Adipocyte (in vitro differentiated cells): ENCODE measurements at regions not wholly inside any gene's neighbourhood (a gene's known extent, or its start where the extent isn't known, plus 50 kb on each side); places are given as distances from the start of the nearest gene placed in this dataset.
"Not testable (repeated sequence)": the region's sequence is repeated elsewhere in the genome, so short reads cannot be mapped to it uniquely, and the experiment has no call there.

Experiments used
- DNase-seq: peaks from one replicate; pipeline ENCODE4 v3.0.0-alpha.2; 2015; ENCODE audit warnings: low read depth
- H3K27me3 ChIP-seq: replicated peaks from 2 replicates; pipeline ENCODE4 v1.7.0; 2013; ENCODE audit warnings: mild to moderate bottlenecking, low read length, moderate library complexity; ENCODE audit not compliant: control insufficient read depth, insufficient read depth
- H3K36me3 ChIP-seq: 2 replicates; pipeline ENCODE4 v1.7.0; 2013; ENCODE audit warnings: low read length, mild to moderate bottlenecking, moderate library complexity; ENCODE audit not compliant: control insufficient read depth, insufficient read depth, severe bottlenecking
- H3K4me1 ChIP-seq: 2 replicates; pipeline ENCODE4 v1.7.0; 2013; ENCODE audit warnings: mild to moderate bottlenecking, low read length, moderate library complexity; ENCODE audit not compliant: control insufficient read depth, insufficient read depth
- H3K4me3 ChIP-seq: 2 replicates; pipeline ENCODE4 v1.7.0; 2013; ENCODE audit warnings: mild to moderate bottlenecking, low read length, moderate library complexity
- H3K9ac ChIP-seq: 2 replicates; pipeline ENCODE4 v1.7.0; 2013; ENCODE audit warnings: mild to moderate bottlenecking, low read length, moderate library complexity
- H3K9me3 ChIP-seq: 2 replicates; pipeline ENCODE4 v1.7.0; 2013; ENCODE audit warnings: mild to moderate bottlenecking, low read length, moderate library complexity; ENCODE audit not compliant: control insufficient read depth

GRCh38 chr20:54792688-54793087, 317.3 kb downstream of the DOK5 start:
- Histone ChIP-seq H3K9ac (peak overlapping the region; percentile 53), H3K9me3 (no peaks in the 10 kb centered on the region), H3K27me3 (no peaks in the 10 kb centered on the region), H3K4me1 (peaks cover 15% of the 10 kb centered on the region), H3K36me3 (no peaks in the 10 kb centered on the region), H3K4me3 (peak overlapping the region; percentile 29)
- no peak for DNase-seq

GRCh38 chr20:54788260-54788659, 312.9 kb downstream of the DOK5 start:
- not testable (repeated sequence) for H3K27me3 ChIP-seq, H3K36me3 ChIP-seq
- H3K4me1 ChIP-seq, result peaks cover 10% of the 10 kb centered on the region

GRCh38 chr20:54782758-54783157, 307.4 kb downstream of the DOK5 start:
- not testable (repeated sequence) for H3K36me3 ChIP-seq, H3K4me3 ChIP-seq, H3K9me3 ChIP-seq, H3K27me3 ChIP-seq, H3K4me1 ChIP-seq, H3K9ac ChIP-seq, DNase-seq

More at GRCh38 chr20:54788260-54788659, 312.9 kb downstream of the DOK5 start:
- not testable (repeated sequence) for H3K9ac ChIP-seq, DNase-seq, H3K9me3 ChIP-seq, H3K4me3 ChIP-seq

- H3K4me3 ChIP-seq, result no peak overlapping the region
- no peaks in the 10 kb centered on the region for H3K4me1 ChIP-seq
- H3K9me3 ChIP-seq, result no peaks in the 10 kb centered on the region
- DNase-seq, result no peak
- no peak overlapping the region for H3K9ac ChIP-seq
- H3K36me3 ChIP-seq, result no peaks in the 10 kb centered on the region
- H3K27me3 ChIP-seq, result no peaks in the 10 kb centered on the region
Observed at GRCh38 chr20:54774426-54774825, 299.0 kb downstream of the DOK5 start.

DNA sequence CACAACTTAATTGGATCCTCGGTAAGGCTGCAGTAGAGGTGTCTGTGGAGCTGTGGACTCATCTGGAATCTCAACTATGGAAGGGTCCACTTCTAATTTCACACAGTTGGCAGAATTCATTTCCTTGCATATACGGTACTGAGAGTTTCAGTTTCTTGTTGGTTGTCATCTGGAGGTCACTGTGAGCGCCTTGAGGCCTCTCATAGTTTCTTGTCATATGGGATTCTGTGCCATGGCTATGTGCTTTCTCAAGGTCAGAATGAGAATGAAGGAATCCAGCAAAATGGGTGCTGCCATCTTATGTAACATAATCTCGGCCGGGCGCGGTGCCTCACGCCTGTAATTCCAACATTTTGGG, 298.2 kb downstream of the DOK5 start:
- Histone ChIP-seq H3K27me3 (no peaks in the 10 kb centered on the region), H3K9me3 (no peaks in the 10 kb centered on the region), H3K9ac (no peak overlapping the region), H3K36me3 (no peaks in the 10 kb centered on the region), H3K4me3 (no peak overlapping the region), H3K4me1 (no peaks in the 10 kb centered on the region)
- no peak for DNase-seq

DNA sequence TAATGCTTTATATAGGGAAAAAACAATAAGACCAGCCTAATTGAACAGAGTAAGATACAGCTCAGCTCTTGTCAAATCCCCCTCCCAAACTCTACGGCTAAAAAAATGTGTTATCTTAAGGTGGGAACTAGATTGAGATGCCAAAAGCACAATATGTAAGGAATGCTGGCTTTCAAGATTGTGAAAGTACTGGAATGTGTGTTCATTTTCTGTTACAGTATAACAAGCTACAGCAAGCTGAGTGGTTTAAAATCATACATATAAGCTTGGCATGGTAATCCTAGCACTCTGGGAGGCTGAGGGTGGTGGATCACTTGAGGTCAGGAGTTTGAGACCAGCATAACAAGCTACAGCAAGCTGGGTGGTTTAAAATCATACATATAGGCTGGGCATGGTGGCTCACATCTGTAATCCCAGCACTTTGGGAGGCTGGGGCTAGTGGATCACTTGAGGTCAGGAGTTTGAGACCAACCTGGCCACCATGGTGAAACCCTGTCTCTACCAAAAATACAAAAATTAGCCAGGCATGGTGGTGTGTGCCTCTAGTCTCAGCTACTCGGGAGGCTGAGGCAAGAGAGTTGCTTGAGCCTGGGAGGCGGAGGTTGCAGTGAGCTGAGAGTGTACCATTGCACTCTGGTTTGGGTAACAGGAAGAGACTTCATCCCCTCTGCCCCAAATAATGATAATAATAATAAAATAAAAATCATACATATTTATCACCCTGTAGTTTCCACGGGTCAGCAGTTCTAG, 297.7 kb downstream of the DOK5 start:
- no peak for DNase-seq
- Histone ChIP-seq H3K9me3 (no peaks in the 10 kb centered on the region), H3K9ac (no peak overlapping the region), H3K36me3 (no peaks in the 10 kb centered on the region), H3K4me3 (no peak overlapping the region), H3K27me3 (no peaks in the 10 kb centered on the region), H3K4me1 (no peaks in the 10 kb centered on the region)

- H3K4me1 ChIP-seq, result no peaks in the 10 kb centered on the region
- H3K36me3 ChIP-seq, result no peaks in the 10 kb centered on the region
- H3K27me3 ChIP-seq, result no peaks in the 10 kb centered on the region
- H3K9me3 ChIP-seq, result no peaks in the 10 kb centered on the region
- H3K4me3 ChIP-seq, result no peak overlapping the region
- H3K9ac ChIP-seq, result no peak overlapping the region
- DNase-seq, result no peak
Observed at GRCh38 chr20:54766483-54766882, 291.1 kb downstream of the DOK5 start.

DNA sequence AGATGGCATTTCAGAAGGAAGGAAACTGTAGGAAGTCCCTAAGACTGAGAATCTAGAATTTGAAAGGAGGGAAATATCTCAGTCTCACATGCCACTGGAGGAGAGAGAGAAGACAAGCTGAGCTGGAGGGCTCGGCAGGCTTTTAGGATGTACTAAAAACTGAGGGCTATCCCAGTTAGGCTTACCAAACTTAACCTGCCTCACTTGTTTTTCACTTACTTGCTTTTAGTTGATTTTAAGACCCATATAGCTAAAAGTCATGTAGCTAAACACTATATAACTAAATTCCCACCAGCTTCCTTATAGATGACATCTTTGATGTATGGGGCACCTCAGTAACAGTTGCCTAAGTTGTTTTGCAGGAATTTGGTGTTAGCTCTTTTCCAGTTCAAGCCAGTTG, 288.0 kb downstream of the DOK5 start:
- H3K27me3 ChIP-seq, result no peaks in the 10 kb centered on the region
- no peak overlapping the region for H3K9ac ChIP-seq
- no peaks in the 10 kb centered on the region for H3K4me1 ChIP-seq
- no peaks in the 10 kb centered on the region for H3K36me3 ChIP-seq
- no peak for DNase-seq
- H3K4me3 ChIP-seq, result no peak overlapping the region
- H3K9me3 ChIP-seq, result no peaks in the 10 kb centered on the region

GRCh38 chr20:54759589-54759988, 284.2 kb downstream of the DOK5 start:
- Histone ChIP-seq H3K9me3 (no peaks in the 10 kb centered on the region), H3K27me3 (no peaks in the 10 kb centered on the region), H3K4me1 (no peaks in the 10 kb centered on the region), H3K4me3 (no peak overlapping the region), H3K9ac (no peak overlapping the region), H3K36me3 (no peaks in the 10 kb centered on the region)
- no peak for DNase-seq

DNA sequence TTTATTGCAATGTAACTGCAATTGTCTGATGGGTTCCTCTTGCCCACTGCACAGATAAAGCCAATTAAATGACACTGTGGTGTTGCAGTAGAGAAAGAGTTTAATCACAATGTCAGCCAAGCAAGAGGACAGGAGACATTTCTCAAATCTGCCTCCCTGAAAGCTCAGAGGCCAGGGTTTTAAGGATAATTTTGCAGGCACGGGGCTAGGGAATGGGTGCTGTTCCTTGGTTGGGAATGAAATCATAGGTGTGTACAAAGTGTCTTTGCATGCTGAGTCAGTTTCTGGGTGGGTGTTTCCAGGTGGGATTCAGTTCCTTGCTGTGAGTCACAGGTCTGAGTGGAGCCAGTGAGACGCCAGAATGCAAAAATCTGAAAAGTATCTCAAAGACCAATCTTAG, 271.4 kb downstream of the DOK5 start:
- DNase-seq, result no peak
- Histone ChIP-seq H3K4me3 (no peak overlapping the region), H3K9me3 (no peaks in the 10 kb centered on the region), H3K27me3 (no peaks in the 10 kb centered on the region), H3K36me3 (no peaks in the 10 kb centered on the region), H3K9ac (no peak overlapping the region), H3K4me1 (no peaks in the 10 kb centered on the region)

- DNase-seq, result no peak
- Histone ChIP-seq H3K4me3 (no peak overlapping the region), H3K27me3 (no peaks in the 10 kb centered on the region), H3K4me1 (no peaks in the 10 kb centered on the region), H3K36me3 (no peaks in the 10 kb centered on the region), H3K9me3 (no peaks in the 10 kb centered on the region), H3K9ac (no peak overlapping the region)
Observed at GRCh38 chr20:54745780-54746179, 270.4 kb downstream of the DOK5 start.

- H3K4me3 ChIP-seq, result no peak overlapping the region
- no peaks in the 10 kb centered on the region for H3K27me3 ChIP-seq
- no peak overlapping the region for H3K9ac ChIP-seq
- H3K9me3 ChIP-seq, result no peaks in the 10 kb centered on the region
- H3K4me1 ChIP-seq, result no peaks in the 10 kb centered on the region
- no peaks in the 10 kb centered on the region for H3K36me3 ChIP-seq
- DNase-seq, result no peak
Observed at GRCh38 chr20:54744097-54744496, 268.7 kb downstream of the DOK5 start.
